Fibroblast of mammary gland (primary cell): ENCODE measurements at regions not wholly inside any gene's neighbourhood (a gene's known extent, or its start where the extent isn't known, plus 50 kb on each side); places are given as distances from the start of the nearest gene placed in this dataset.

Experiments used
- DNase-seq: peaks from one replicate; pipeline ENCODE4 v3.0.0-alpha.2; 2010; ENCODE audit warnings: low read depth
- H3K4me3 ChIP-seq: 2 replicates; pipeline ENCODE4 v1.5.1; 2011; ENCODE audit warnings: low read depth, mild to moderate bottlenecking, low read length, moderate library complexity; ENCODE audit not compliant: control insufficient read depth
- TF ChIP-seq, protein P1 (sequence below): conservative IDR thresholded peaks from 2 replicates; pipeline ENCODE4 v1.5.1; 2011; ENCODE audit warnings: low read depth, low read length, inconsistent platforms; ENCODE audit not compliant: control insufficient read depth, insufficient read depth

DNA sequence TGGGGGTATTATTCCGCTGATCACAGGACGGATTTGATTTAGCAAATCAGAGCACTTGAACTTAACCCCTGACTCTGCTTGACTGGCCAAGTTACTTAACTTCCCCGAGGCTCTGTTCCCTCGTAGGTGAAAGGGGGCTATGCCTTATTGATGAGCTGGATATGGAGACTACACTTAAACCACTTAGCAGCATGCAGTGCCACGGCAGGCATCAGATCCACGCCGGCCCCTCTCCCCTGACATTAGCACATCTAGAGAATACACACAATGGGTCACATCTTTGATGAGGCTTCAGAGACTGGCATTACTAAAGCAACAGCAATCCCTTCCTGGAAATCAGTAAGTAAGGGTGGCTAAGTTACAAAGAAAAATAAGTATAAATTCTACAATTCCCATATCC lies 71.0 kb downstream of the ABCC12 start:
- H3K4me3 ChIP-seq, result no peak overlapping the region
- DNase-seq, result no peak
- TF ChIP-seq, protein P1, sequence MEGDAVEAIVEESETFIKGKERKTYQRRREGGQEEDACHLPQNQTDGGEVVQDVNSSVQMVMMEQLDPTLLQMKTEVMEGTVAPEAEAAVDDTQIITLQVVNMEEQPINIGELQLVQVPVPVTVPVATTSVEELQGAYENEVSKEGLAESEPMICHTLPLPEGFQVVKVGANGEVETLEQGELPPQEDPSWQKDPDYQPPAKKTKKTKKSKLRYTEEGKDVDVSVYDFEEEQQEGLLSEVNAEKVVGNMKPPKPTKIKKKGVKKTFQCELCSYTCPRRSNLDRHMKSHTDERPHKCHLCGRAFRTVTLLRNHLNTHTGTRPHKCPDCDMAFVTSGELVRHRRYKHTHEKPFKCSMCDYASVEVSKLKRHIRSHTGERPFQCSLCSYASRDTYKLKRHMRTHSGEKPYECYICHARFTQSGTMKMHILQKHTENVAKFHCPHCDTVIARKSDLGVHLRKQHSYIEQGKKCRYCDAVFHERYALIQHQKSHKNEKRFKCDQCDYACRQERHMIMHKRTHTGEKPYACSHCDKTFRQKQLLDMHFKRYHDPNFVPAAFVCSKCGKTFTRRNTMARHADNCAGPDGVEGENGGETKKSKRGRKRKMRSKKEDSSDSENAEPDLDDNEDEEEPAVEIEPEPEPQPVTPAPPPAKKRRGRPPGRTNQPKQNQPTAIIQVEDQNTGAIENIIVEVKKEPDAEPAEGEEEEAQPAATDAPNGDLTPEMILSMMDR, result no peak

DNA sequence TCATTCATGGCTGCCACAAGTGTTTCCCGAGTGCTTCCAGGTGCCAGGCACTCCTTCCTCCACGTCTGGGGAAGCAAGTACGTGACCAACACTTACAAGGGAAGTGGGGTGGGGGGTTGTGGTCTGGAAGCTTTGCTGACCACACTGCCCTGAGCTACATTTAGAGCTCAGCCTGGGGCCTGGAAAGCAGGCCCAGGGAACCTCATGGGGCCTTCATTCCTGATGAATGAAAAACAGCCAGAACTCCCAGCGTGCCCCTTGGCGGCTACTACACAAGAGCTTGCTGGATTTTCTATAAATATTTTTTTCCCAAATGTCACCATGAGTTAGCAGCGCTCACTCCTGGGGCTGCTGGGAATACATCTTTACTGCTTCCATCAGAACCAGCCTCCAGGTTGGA lies 73.3 kb downstream of the ABCC12 start:
- H3K4me3 ChIP-seq, result no peak overlapping the region
- DNase-seq, result peak; percentile 75
- TF ChIP-seq, protein P1, result no peak

DNA sequence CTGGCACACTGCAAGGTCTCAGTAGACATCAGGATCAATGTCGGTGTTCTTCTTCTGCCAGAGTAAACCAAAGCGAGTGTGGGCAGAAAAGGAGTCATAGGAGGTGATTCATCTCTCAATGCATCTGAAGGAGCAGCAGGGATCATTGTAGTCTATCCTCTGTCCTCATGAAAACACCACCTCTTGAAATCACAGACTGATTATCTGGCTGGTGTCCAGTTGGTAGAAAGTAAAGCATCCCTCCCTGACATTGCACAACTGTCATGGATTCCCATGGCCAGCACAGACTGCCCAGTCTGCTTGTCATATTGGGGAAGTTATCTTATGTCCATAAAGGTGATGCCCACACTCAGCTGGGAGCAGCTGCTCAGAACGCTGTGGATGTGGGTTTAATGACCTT lies 74.1 kb downstream of the ABCC12 start:
- TF ChIP-seq, protein P1, result no peak
- DNase-seq, result peak; percentile 98
- H3K4me3 ChIP-seq, result no peak overlapping the region

DNA sequence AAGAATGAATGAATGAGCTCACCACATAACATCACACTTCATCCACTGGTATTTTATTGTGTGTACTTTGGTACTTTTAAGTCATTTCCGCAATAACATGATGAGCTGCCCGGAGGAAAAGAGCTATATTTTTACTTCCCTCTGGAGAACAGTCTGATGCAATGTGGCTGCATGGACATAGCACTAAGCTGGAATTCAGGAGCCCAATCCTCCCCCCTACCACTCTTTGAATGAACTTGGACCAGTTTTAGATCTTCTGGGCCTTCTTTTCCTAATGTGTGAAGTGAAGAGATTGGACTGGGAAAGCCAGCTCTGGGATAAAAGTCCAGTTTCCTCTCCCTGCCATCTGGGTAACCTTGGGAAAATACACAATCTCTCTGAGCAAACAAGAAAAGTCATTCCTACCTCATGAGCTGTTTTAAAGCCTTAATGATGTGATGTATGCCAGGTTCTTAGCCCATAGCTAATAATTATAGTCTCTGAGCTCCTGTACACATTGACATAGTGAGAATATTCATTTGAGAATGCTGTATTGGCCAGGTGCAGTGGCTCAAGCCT lies 79.3 kb downstream of the ABCC12 start:
- DNase-seq, result peak; percentile 88
- TF ChIP-seq, protein P1, result no peak
- H3K4me3 ChIP-seq, result no peak overlapping the region

DNA sequence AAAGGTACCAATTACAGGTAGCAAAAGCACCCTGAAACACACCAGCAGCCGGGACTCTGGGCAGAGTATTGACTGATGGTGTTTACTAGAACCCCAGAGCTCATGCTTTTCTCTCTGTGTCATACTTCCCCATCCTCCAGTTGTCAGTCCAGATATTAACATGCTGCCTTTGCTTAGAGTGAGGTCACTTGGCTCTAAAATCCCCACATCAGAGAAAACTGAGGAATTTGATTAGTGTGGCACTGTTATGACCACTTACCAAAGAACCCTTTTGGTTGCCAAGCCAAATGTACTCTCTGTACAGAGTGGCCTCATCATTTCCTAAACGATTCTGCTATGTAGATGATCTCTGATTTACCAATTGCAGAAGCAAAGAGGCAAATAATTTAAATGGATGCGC lies 80.4 kb downstream of the ABCC12 start:
- TF ChIP-seq, protein P1, result no peak
- no peak overlapping the region for H3K4me3 ChIP-seq
- peak; percentile 94 for DNase-seq

DNA sequence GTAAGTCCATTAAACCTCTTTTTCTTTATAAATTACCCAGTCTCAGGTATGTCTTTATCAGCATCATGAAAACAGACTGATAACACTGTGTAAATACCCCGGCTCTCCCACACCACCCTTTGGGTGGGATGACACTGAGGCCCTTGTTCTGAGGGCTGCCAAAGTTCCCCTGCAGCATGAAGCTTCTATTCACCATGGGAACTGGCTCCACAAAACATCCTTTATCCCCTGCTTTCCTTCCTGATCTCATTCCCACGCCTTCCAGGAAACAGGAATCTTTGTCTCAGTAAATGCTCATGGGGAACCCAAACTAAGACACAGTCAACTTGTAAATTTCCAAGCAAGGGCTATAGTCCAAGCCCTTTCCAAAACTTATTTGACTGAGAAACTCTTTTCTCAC lies 88.4 kb downstream of the ABCC12 start:
- TF ChIP-seq, protein P1, result no peak
- no peak for DNase-seq

DNA sequence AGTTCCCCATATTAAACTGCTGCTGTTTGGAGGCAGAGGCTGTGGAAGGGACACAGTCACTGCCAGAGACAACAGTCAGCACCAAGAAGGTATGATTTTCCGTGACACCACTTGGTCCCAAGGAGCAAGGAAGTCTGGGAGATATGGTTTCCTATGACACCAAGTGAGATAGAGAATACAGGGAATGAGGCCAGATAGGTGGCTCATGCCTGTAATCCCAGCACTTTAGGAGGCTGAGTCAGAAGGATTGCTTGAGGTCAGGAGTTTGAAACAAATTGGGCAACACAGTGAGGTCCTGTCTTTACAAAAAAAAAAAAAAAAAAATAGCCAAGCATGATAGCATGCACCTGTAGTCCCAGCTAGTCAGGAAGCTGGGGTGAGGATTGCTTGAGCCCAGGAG lies 90.8 kb downstream of the ABCC12 start:
- H3K4me3 ChIP-seq, result no peak overlapping the region
- TF ChIP-seq, protein P1, result no peak
- DNase-seq, result peak; percentile 70

More for the DNA sequence above, 88.4 kb downstream of the ABCC12 start:
- H3K4me3 ChIP-seq, result no peak overlapping the region
